COLO668 (cell line): ENCODE measurements at regions not wholly inside any gene's neighbourhood (a gene's known extent, or its start where the extent isn't known, plus 50 kb on each side); places are given as distances from the start of the nearest gene placed in this dataset.
A peak's percentile ranks its signal among the peaks of the same experiment; 100 is the strongest.
"Not testable (repeated sequence)": the region's sequence is repeated elsewhere in the genome, so short reads cannot be mapped to it uniquely, and the experiment has no call there.

Experiments used
- DNase-seq: peaks from one replicate; lab custom pipeline; 2025; ENCODE audit not compliant: unreplicated experiment; lab: John Stamatoyannopoulos, UW

DNA sequence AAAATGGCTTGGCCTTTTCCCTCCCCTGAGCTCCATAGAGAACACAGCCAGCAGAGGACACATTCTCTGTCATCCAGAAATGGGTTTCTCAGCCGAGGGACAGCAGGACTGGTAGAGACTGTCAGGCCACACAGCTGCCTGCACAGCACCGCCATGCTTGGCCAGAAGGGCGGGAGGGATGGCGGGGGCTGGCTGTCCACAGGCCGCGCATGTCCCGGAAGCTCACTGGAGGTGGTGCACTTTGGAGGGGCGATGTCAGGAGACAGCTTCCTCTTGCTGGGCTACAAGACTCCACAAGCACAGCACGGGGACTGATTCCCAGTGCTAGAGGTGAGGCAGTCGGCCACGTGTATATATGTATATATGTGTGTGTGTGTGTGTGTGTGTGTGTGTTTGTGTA is 125.3 kb downstream of the GOLGA6L4 start:
- DNase-seq = not testable (repeated sequence)

DNA sequence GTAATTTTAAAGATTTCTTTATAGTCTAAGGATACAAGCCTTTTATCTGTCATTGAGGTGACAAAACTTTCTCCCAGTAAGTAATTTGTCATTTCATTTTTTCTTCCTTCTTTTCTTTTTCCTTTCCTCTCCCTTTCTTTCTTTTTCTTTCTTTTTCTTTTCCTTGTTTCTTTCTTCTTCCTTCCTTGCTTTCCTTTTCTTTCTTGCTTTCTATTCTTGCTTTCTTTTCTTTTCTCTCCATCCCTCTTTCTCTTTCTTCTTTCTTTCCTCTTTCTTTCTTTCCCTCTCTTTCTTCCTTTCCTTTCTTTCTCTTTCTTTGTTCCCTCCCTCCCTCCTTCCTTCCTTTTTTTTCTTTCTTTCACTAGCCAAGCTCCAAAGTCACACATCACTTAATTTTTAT is 148.8 kb downstream of the GOLGA6L4 start:
- not testable (repeated sequence) for DNase-seq

DNA sequence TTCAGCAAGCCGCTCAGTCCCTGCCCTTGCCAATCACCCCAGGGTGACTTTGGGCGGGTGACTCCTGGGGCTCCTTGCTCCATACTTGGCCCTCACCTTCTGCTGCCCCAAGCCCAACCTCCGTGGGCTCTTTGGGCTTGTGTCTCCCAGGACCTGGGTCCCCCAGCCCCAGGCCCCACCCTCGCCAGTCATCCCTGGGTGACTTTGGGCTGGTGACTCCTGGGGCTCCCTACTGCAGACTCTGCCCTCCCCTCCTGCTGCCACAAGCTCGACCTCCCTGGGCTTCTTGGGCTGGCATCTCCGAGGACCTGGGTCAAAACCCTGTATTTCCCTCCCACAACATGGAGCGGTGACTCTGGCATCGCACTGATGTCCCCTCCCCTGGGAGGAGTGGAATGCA is 151.5 kb downstream of the GOLGA6L4 start:
- no peak for DNase-seq

DNA sequence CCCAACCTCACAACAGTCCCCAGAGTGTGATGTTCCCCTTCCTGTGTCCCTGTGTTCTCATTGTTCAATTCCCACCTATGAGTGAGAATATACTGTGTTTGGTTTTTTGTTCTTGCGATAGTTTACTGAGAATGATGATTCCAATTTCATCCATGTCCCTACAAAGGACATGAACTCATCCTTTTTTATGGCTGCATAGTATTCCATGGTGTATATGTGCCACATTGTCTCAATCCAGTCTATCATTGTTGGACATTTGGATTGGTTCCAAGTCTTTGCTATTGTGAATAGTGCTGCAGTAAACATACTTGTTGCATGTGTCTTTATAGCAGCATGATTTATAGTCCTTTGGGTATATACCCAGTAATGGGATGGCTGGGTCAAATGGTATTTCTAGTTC is 152.6 kb downstream of the GOLGA6L4 start:
- not testable (repeated sequence) for DNase-seq

- not testable (repeated sequence) for DNase-seq
Measured at GRCh38 chr15:84388638-84389037, 153.1 kb downstream of the GOLGA6L4 start.

- not testable (repeated sequence) for DNase-seq
Measured at GRCh38 chr15:84390324-84390723, 154.8 kb downstream of the GOLGA6L4 start.

DNA sequence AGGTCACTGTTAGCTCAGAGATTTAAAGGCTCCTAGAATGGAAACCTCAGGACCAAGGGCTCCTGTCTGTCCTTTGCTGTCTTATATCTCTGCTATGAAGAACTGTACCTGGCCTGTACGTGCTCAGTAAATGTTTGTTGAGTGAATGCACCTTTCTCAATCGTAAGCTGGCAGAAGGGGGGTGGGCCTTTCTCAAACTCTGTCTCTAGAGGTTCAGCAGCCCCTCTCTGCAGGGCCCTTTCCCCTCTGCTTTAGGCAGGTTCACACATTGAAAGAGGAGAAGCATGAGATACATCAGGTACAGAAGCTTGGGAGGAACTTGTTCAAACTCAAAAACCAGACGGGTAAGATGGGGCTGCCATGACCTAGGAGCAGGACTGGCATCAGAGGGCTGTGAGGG is 155.6 kb downstream of the GOLGA6L4 start:
- DNase-seq = no peak

DNA sequence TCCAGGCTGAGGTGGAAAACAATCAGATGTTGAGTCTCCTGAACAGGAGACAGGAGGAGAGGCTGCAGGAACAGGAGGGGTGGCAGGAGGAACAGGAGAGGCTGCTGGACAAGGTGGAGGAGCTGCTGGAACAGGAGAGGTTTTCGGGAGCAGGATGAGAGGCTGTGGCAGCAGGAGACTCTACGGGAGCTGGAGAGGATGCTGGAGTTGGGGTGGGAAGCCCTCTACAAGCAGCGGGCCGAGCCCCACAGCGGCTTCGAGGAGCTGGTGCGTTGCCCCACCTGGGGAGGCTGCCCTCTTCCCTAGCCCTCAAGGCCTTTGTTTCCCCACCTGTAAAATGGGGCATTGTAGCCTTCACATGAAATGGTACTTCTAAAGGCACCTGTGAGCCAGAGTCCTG is 156.4 kb downstream of the GOLGA6L4 start:
- DNase-seq = not testable (repeated sequence)

GRCh38 chr15:84393386-84393936 is 157.9 kb downstream of the GOLGA6L4 start:
- DNase-seq = peak; percentile 63

DNA sequence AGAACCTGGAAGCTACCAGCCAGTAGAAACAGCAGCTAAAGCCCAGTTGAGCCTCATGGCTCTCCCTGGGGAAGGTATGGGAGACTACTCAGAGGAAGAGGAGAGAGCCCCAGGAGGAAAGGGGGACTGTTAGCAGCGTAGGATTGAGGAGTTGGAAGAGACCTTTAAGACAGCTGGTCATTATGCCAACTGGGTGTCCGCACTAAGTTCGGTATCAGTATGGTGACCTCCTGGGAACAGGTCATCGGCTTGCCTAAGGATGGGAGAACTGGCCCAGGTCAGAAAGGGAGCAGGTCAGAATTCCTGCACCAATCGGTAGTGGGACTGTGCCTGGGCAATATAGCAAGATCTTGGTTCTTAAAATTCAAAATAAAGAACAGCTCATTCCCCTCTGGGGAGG is 158.4 kb downstream of the GOLGA6L4 start:
- DNase-seq = not testable (repeated sequence)

GRCh38 chr15:84395384-84395783 is 159.8 kb downstream of the GOLGA6L4 start:
- DNase-seq = not testable (repeated sequence)

GRCh38 chr15:84395881-84396280 is 160.3 kb downstream of the GOLGA6L4 start:
- not testable (repeated sequence) for DNase-seq

- DNase-seq = not testable (repeated sequence)
Measured at GRCh38 chr15:84397066-84397465, 161.5 kb downstream of the GOLGA6L4 start.

DNA sequence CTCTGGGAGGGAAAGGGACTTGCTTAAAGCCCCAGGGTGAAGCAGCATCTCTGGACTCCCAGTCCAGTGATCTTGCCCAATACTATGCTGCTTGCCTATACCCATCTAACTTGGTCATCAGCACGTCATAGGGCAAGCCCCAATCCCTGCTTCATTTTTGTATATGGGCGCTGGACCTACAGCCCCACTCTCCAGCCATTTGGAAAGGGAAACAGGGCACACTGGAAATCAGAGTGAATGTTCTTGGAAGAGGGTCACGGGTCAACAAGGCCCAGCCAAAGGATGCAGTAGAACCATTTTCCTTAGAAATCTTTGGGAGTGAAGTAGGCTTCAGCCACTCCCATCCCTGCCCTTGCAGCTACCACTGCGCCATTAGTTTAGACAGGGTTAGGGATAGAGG is 162.5 kb downstream of the GOLGA6L4 start:
- not testable (repeated sequence) for DNase-seq

GRCh38 chr15:84398763-84399701 is 163.5 kb downstream of the GOLGA6L4 start:
- no peak for DNase-seq

DNA sequence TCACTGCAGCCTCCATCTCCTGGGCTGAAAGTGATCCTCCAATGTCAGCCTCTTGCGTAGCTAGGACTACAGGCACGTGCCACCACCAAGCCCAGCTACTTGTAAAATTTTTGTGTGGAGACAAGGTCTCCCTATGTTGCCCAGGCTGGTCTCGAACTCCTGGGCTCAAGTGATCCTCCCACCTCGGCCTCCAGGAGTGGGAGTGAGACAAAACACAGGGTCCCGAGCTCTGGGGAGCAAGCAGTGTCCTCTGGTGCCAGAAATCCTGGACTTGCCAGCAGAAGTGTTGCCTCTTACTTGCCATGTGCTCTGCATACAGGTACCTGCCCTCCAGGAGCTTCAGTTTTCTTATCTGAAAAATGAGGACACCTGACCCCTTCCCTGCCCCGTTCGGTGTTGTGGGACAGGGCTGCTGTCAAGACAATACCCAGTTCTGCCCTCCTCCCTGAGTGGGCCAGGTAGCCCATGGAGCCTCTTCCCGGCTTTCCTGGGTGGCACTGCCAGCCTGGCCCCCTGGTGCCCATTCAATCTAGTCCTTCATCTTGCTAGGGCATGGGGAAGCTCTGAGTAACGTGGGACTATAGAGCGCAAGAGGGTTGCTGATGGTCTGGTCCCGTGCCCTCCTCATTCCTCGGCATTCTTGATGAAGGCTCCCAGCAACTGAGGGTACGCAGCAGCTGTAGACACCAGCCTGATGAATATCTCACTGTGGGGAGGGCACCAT is 164.6 kb downstream of the GOLGA6L4 start:
- no peak for DNase-seq

DNA sequence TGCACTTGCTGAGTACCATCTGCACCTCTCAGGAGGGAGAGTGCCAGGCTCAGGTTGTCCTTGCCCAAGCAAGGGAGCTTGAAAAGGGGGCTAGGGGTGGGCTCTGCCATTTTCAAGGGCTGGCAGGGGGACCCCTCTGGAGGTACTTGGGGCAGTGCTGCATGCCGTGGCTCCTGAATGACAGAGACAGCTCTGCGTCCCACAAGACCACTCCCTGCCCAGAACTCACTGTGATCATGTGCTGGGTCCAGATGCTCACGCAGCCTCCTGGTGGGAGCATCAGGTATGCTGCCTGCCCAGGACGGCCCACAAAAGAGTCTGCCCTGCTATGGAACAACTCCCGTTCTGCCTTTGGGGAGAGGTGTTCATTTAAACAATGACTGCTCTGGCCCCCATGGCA is 165.2 kb downstream of the GOLGA6L4 start:
- DNase-seq = no peak

DNA sequence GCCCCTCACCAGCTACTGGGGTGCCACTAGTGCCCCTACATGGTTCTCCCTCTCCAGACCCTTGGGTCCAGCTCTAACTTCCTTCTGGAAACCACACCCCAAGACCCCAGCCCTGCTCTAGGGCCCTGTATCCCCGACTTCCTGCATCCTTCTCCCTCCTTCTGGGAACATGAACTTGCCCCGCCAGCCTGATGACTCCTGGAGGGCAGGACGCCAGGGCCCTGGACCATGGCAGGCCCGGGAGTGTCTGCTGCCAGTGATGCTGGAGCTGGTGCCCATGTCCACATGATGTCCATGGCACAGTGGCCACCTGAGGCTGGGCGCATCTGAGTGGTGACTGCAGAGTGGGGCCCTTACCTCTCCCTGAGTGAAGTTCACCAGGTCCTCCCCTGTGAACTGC is 165.9 kb downstream of the GOLGA6L4 start:
- DNase-seq = not testable (repeated sequence)

- DNase-seq = not testable (repeated sequence)
Measured at GRCh38 chr15:84401891-84402840, 166.6 kb downstream of the GOLGA6L4 start.

- no peak for DNase-seq
Measured at GRCh38 chr15:84402856-84403608, 167.5 kb downstream of the GOLGA6L4 start.
